ENCODE measurements at regions not wholly inside any gene's neighbourhood (a gene's known extent, or its start where the extent isn't known, plus 50 kb on each side); places are given as distances from the start of the nearest gene placed in this dataset.
"Not testable (repeated sequence)": the region's sequence is repeated elsewhere in the genome, so short reads cannot be mapped to it uniquely, and the experiment has no call there.

GRCh38 chr17:45584092-45585036 lies 93.8 kb upstream of the PLEKHM1 start:
- Histone ChIP-seq H3K9me2 (replicated peaks; ENCODE audit: insufficient read depth, low read length) (no peaks in the 10 kb centered on the region), H3K36me3 (ENCODE audit: insufficient read depth, low read length) (peaks cover 15% of the 10 kb centered on the region), H4K20me1 (ENCODE audit: insufficient read depth, low read depth, low read length) (no peaks in the 10 kb centered on the region), H2AFZ (ENCODE audit: low read length) (peak overlapping the region; percentile 73), H3K27me3 (ENCODE audit: low read length) (no peaks in the 10 kb centered on the region), H3K27ac (ENCODE audit: low read length) (peak overlapping the region; percentile 81), H3K79me2 (ENCODE audit: low read length) (peaks cover 52% of the 10 kb centered on the region), H3K4me3 (ENCODE audit: low read length) (peak overlapping the region; percentile 76), H3K9me3 (ENCODE audit: low read length) (no peaks in the 10 kb centered on the region), H3K9ac (ENCODE audit: low read length) (peak overlapping the region; percentile 79), H3K4me1 (ENCODE audit: low read length) (peaks cover 33% of the 10 kb centered on the region), H3K4me2 (ENCODE audit: low read depth, low read length, poor library complexity, severe bottlenecking) (peak overlapping the region; percentile 87)
- peak; percentile 95 for DNase-seq

GRCh38 chr17:45585037-45585733 lies 94.7 kb upstream of the PLEKHM1 start:
- H3K9me3 ChIP-seq (ENCODE audit: low read length); H3K27me3 ChIP-seq (ENCODE audit: low read length); H3K9me2 ChIP-seq (replicated peaks; ENCODE audit: insufficient read depth, low read length); H4K20me1 ChIP-seq (ENCODE audit: insufficient read depth, low read depth, low read length): not testable (repeated sequence)
- Histone ChIP-seq H3K79me2 (ENCODE audit: low read length) (peaks cover 44% of the 10 kb centered on the region), H3K27ac (ENCODE audit: low read length) (peak overlapping the region; percentile 81), H2AFZ (ENCODE audit: low read length) (0 out of 2 replicates have a peak overlapping the region, but pooled peaks have one; percentile 33), H3K4me1 (ENCODE audit: low read length) (peaks cover 27% of the 10 kb centered on the region), H3K4me2 (ENCODE audit: low read depth, low read length, poor library complexity, severe bottlenecking) (peak overlapping the region; percentile 87), H3K36me3 (ENCODE audit: insufficient read depth, low read length) (peaks cover 15% of the 10 kb centered on the region), H3K4me3 (ENCODE audit: low read length) (peak overlapping the region; percentile 76), H3K9ac (ENCODE audit: low read length) (peak overlapping the region; percentile 79)
- peak; percentile 97 for DNase-seq

- H3K4me3 ChIP-seq (ENCODE audit: low read length), result peak overlapping the region; percentile 76
- DNase-seq, result peak; percentile 74
- peak overlapping the region; percentile 87 for H3K4me2 ChIP-seq (ENCODE audit: low read depth, low read length, poor library complexity, severe bottlenecking)
Observed at GRCh38 chr17:45585794-45586650, 95.5 kb upstream of the PLEKHM1 start.

GRCh38 chr17:45586651-45586934 lies 96.1 kb upstream of the PLEKHM1 start:
- Histone ChIP-seq H3K4me3 (ENCODE audit: low read length) (peak overlapping the region; percentile 76; the same call in 1 of the 2 replicates), H3K9ac (ENCODE audit: low read length) (peak overlapping the region; percentile 79; the same call in 1 of the 2 replicates), H3K4me1 (ENCODE audit: low read length) (peaks cover 16% of the 10 kb centered on the region), H3K4me2 (ENCODE audit: low read depth, low read length, poor library complexity, severe bottlenecking) (peak overlapping the region; percentile 87), H3K79me2 (ENCODE audit: low read length) (peaks cover 30% of the 10 kb centered on the region)
- not testable (repeated sequence) for H3K9me3 ChIP-seq (ENCODE audit: low read length); H3K27me3 ChIP-seq (ENCODE audit: low read length); H3K9me2 ChIP-seq (replicated peaks; ENCODE audit: insufficient read depth, low read length); H3K27ac ChIP-seq (ENCODE audit: low read length); H2AFZ ChIP-seq (ENCODE audit: low read length); DNase-seq; H3K36me3 ChIP-seq (ENCODE audit: insufficient read depth, low read length); H4K20me1 ChIP-seq (ENCODE audit: insufficient read depth, low read depth, low read length)

More at GRCh38 chr17:45585794-45586650, 95.5 kb upstream of the PLEKHM1 start:
- H3K9me2 ChIP-seq (replicated peaks; ENCODE audit: insufficient read depth, low read length); H2AFZ ChIP-seq (ENCODE audit: low read length); H4K20me1 ChIP-seq (ENCODE audit: insufficient read depth, low read depth, low read length); H3K27me3 ChIP-seq (ENCODE audit: low read length); H3K9me3 ChIP-seq (ENCODE audit: low read length): not testable (repeated sequence)
- Histone ChIP-seq H3K36me3 (ENCODE audit: insufficient read depth, low read length) (peaks cover 10% of the 10 kb centered on the region), H3K79me2 (ENCODE audit: low read length) (peaks cover 36% of the 10 kb centered on the region), H3K4me1 (ENCODE audit: low read length) (peaks cover 18% of the 10 kb centered on the region), H3K27ac (ENCODE audit: low read length) (peak overlapping the region; percentile 81; the same call in 1 of the 2 replicates), H3K9ac (ENCODE audit: low read length) (peak overlapping the region; percentile 79)

- not testable (repeated sequence) for H3K4me2 ChIP-seq (ENCODE audit: low read depth, low read length, poor library complexity, severe bottlenecking)
Observed at GRCh38 chr17:45592433-45592923, 102.0 kb upstream of the PLEKHM1 start.

GRCh38 chr17:45596347-45596746 lies 105.8 kb upstream of the PLEKHM1 start:
- peak overlapping the region; percentile 0 for H3K4me2 ChIP-seq (ENCODE audit: low read depth, low read length, poor library complexity, severe bottlenecking)
- H3K9me3 ChIP-seq (ENCODE audit: low read length); H3K9me2 ChIP-seq (replicated peaks; ENCODE audit: insufficient read depth, low read length): not testable (repeated sequence)

More at GRCh38 chr17:45592433-45592923, 102.0 kb upstream of the PLEKHM1 start:
- not testable (repeated sequence) for H3K27ac ChIP-seq (ENCODE audit: low read length); H3K36me3 ChIP-seq (ENCODE audit: insufficient read depth, low read length); H3K79me2 ChIP-seq (ENCODE audit: low read length); H3K9me3 ChIP-seq (ENCODE audit: low read length); H4K20me1 ChIP-seq (ENCODE audit: insufficient read depth, low read depth, low read length); H3K4me1 ChIP-seq (ENCODE audit: low read length); H3K4me3 ChIP-seq (ENCODE audit: low read length); H3K9ac ChIP-seq (ENCODE audit: low read length); H3K27me3 ChIP-seq (ENCODE audit: low read length); H3K9me2 ChIP-seq (replicated peaks; ENCODE audit: insufficient read depth, low read length); H2AFZ ChIP-seq (ENCODE audit: low read length)
- DNase-seq, result peak; percentile 90

GRCh38 chr17:45600052-45601012 lies 109.8 kb upstream of the PLEKHM1 start:
- H3K9ac ChIP-seq (ENCODE audit: low read length); H3K4me2 ChIP-seq (ENCODE audit: low read depth, low read length, poor library complexity, severe bottlenecking); H3K27me3 ChIP-seq (ENCODE audit: low read length); H4K20me1 ChIP-seq (ENCODE audit: insufficient read depth, low read depth, low read length); DNase-seq; H3K9me2 ChIP-seq (replicated peaks; ENCODE audit: insufficient read depth, low read length); H3K27ac ChIP-seq (ENCODE audit: low read length); H3K79me2 ChIP-seq (ENCODE audit: low read length); H3K9me3 ChIP-seq (ENCODE audit: low read length); H3K36me3 ChIP-seq (ENCODE audit: insufficient read depth, low read length); H3K4me3 ChIP-seq (ENCODE audit: low read length); H2AFZ ChIP-seq (ENCODE audit: low read length); H3K4me1 ChIP-seq (ENCODE audit: low read length): not testable (repeated sequence)

More at GRCh38 chr17:45596347-45596746, 105.8 kb upstream of the PLEKHM1 start:
- not testable (repeated sequence) for H3K79me2 ChIP-seq (ENCODE audit: low read length); H3K9ac ChIP-seq (ENCODE audit: low read length); H4K20me1 ChIP-seq (ENCODE audit: insufficient read depth, low read depth, low read length); H3K4me1 ChIP-seq (ENCODE audit: low read length); H3K27ac ChIP-seq (ENCODE audit: low read length); H3K4me3 ChIP-seq (ENCODE audit: low read length); H3K27me3 ChIP-seq (ENCODE audit: low read length); H3K36me3 ChIP-seq (ENCODE audit: insufficient read depth, low read length); H2AFZ ChIP-seq (ENCODE audit: low read length)
- peak; percentile 46 for DNase-seq
